Myocyte (in vitro differentiated cells): ENCODE measurements at regions not wholly inside any gene's neighbourhood (a gene's known extent, or its start where the extent isn't known, plus 50 kb on each side); places are given as distances from the start of the nearest gene placed in this dataset.

Experiments
- DNase-seq: peaks from one replicate; pipeline ENCODE4 v3.0.0-alpha.2; 2012; ENCODE audit warnings: low read depth

GRCh38 chr3:46146548-46146947 is 61.6 kb downstream of the CCR1 start:
- no peak for DNase-seq

GRCh38 chr3:46146021-46146420 is 62.1 kb downstream of the CCR1 start:
- no peak for DNase-seq

- no peak for DNase-seq
These were observed 63.0 kb downstream of the CCR1 start for GRCh38 chr3:46145147-46145546.

- no peak for DNase-seq
These were observed 64.1 kb downstream of the CCR1 start for GRCh38 chr3:46143951-46144473.

- DNase-seq: no peak
These were observed 66.3 kb downstream of the CCR1 start for GRCh38 chr3:46141813-46142212.

GRCh38 chr3:46138581-46138980 is 69.5 kb downstream of the CCR1 start:
- no peak for DNase-seq

- DNase-seq: no peak
These were observed 72.6 kb downstream of the CCR1 start for GRCh38 chr3:46135475-46135874.

- DNase-seq: no peak
These were observed 74.8 kb downstream of the CCR1 start for GRCh38 chr3:46133285-46133684.

GRCh38 chr3:46132565-46132964 is 75.5 kb downstream of the CCR1 start:
- DNase-seq: no peak

GRCh38 chr3:46131884-46132450 is 76.1 kb downstream of the CCR1 start:
- no peak for DNase-seq

- no peak for DNase-seq
These were observed 77.3 kb downstream of the CCR1 start for GRCh38 chr3:46130631-46131310.

- no peak for DNase-seq
These were observed 78.4 kb downstream of the CCR1 start for GRCh38 chr3:46129588-46130272.

- DNase-seq: peak; percentile 81
These were observed 80.6 kb downstream of the CCR1 start for GRCh38 chr3:46127503-46127902.

GRCh38 chr3:46124216-46125177 is 83.6 kb downstream of the CCR1 start:
- no peak for DNase-seq

- DNase-seq: no peak
These were observed 84.5 kb downstream of the CCR1 start for GRCh38 chr3:46123646-46124045.

- peak; percentile 21 for DNase-seq
These were observed 86.0 kb downstream of the CCR1 start for GRCh38 chr3:46122091-46122490.

- DNase-seq: no peak
These were observed 87.1 kb downstream of the CCR1 start for GRCh38 chr3:46120983-46121382.

GRCh38 chr3:46119709-46120498 is 88.2 kb downstream of the CCR1 start:
- no peak for DNase-seq

- no peak for DNase-seq
These were observed 88.9 kb downstream of the CCR1 start for GRCh38 chr3:46119253-46119652.

- DNase-seq: no peak
These were observed 89.7 kb upstream of the XCR1 start for GRCh38 chr3:46116996-46117395.
